HCT116 (cell line): ENCODE measurements at regions not wholly inside any gene's neighbourhood (a gene's known extent, or its start where the extent isn't known, plus 50 kb on each side); places are given as distances from the start of the nearest gene placed in this dataset.
A peak's percentile ranks its signal among the peaks of the same experiment; 100 is the strongest.

Experiments used
- ATAC-seq: fragments of 200-7000 bp; cut with Tn5 transposase; 2 replicates; pipeline ENCODE4 v1.9.1; 2020; ENCODE audit warnings: mild to moderate bottlenecking, moderate library complexity
- BruUV-seq: library from RNA; stranded (reverse); fragments of 400-500 nt; replicated peaks from 2 replicates; lab custom pipeline; 2021; lab: Mats Ljungman, UMichigan
- CTCF ChIA-PET: fragments of 300-600 bp; sonication (Branson Sonifier 250); formaldehyde crosslinking; loops from one replicate; lab custom pipeline; 2021; ENCODE audit warnings: antibody characterized with exemption; lab: Charles Lee
- POLR2A ChIA-PET: fragments of 300-600, 350-600 bp; sonication (Branson Sonifier 250); formaldehyde crosslinking; loops from one replicate; lab custom pipeline; 2021; ENCODE audit warnings: antibody characterized with exemption; lab: Charles Lee
- RAD21 ChIA-PET, 2 experiments: fragments of 300-600 bp; sonication (Branson Sonifier 250); formaldehyde crosslinking; loops; one replicate each; lab custom pipeline; 2023; ENCODE audit warnings: low total read pairs in 2 of 2; ENCODE audit not compliant: uncharacterized antibody in 2 of 2, unreplicated experiment in 2 of 2, low non-redundant PET in 1 of 2; lab: Charles Lee
- DNase-seq: peaks from one replicate; pipeline ENCODE4 v3.0.0-alpha.2; 2010; ENCODE audit warnings: low read depth, low spot score
- H2AFZ ChIP-seq: fragments of 200-600 bp; shearing (Covaris generic), sonication (generic); 2 replicates; pipeline ENCODE4 v1.6.1; 2017; ENCODE audit warnings: low read depth, mixed run types, mixed read lengths, antibody characterized with exemption, low read length; ENCODE audit not compliant: poor library complexity, severe bottlenecking
- H3K27ac ChIP-seq: 2 replicates; pipeline ENCODE4 v1.5.1; 2012; ENCODE audit warnings: low read depth, low read length
- H3K27me3 ChIP-seq: fragments of 200-600 bp; sonication (generic); 2 replicates; pipeline ENCODE4 v1.6.1; 2016; ENCODE audit warnings: mixed run types, low read length, mixed read lengths; ENCODE audit not compliant: insufficient read depth
- H3K36me3 ChIP-seq, 2 experiments: fragments of 200-500 bp in 1 of 2; fragments of 200-600 bp in 1 of 2; sonication (Bioruptor generic) in 1 of 2; sonication (generic) in 1 of 2; 2 replicates each; pipeline versions ENCODE4 v1.5.1 to v1.6.1; 2014 to 2016; ENCODE audit warnings: low read length in 2 of 2, inconsistent platforms in 1 of 2, mixed read lengths in 1 of 2, mixed run types in 1 of 2; ENCODE audit not compliant: insufficient read depth in 2 of 2, control insufficient read depth in 1 of 2
- H3K4me1 ChIP-seq, 2 experiments: fragments of 200-600 bp in 1 of 2; sonication (generic) in 1 of 2; 2 replicates each; pipeline versions ENCODE4 v1.5.1 to v1.6.1; 2012 to 2017; ENCODE audit warnings: low read length in 2 of 2, inconsistent platforms in 1 of 2, mild to moderate bottlenecking in 1 of 2, mixed read lengths in 1 of 2, mixed run types in 1 of 2, moderate library complexity in 1 of 2; ENCODE audit not compliant: insufficient read depth in 2 of 2, control insufficient read depth in 1 of 2
- H3K4me2 ChIP-seq: fragments of 200-600 bp; sonication (generic); 2 replicates; pipeline ENCODE4 v1.6.1; 2017; ENCODE audit warnings: mixed run types, low read length, mixed read lengths
- H3K4me3 ChIP-seq, 2 experiments: fragments of 200-600 bp in 1 of 2; sonication (generic) in 1 of 2; replicated peaks in 1 of 2; 2 replicates each; pipeline ENCODE4 v1.5.1; 2011 to 2016; ENCODE audit warnings: low read length in 2 of 2, control low read depth in 1 of 2, low read depth in 1 of 2, mild to moderate bottlenecking in 1 of 2, mixed read lengths in 1 of 2, mixed run types in 1 of 2
- H3K79me2 ChIP-seq: fragments of 200-600 bp; sonication (generic); 2 replicates; pipeline ENCODE4 v1.6.1; 2017; ENCODE audit warnings: mild to moderate bottlenecking, mixed run types, low read length, moderate library complexity, mixed read lengths; ENCODE audit not compliant: insufficient read depth
- H3K9ac ChIP-seq: fragments of 200-600 bp; sonication (generic); 2 replicates; pipeline ENCODE4 v1.6.1; 2016; ENCODE audit warnings: low read length, mixed read lengths
- H3K9me2 ChIP-seq: fragments of 200-600 bp; sonication (generic), shearing (Covaris generic); 2 replicates; pipeline ENCODE4 v1.6.1; 2017; ENCODE audit warnings: mixed run types, mild to moderate bottlenecking, moderate library complexity; ENCODE audit not compliant: insufficient read depth
- H3K9me3 ChIP-seq, 2 experiments: fragments of 200-500 bp in 1 of 2; fragments of 200-600 bp in 1 of 2; sonication (Bioruptor generic) in 1 of 2; sonication (generic) in 1 of 2; 2 replicates each; pipeline ENCODE4 v1.6.1; 2014 to 2017; ENCODE audit warnings: low read length in 2 of 2, mixed read lengths in 2 of 2, inconsistent platforms in 1 of 2, low read depth in 1 of 2, mild to moderate bottlenecking in 1 of 2, mixed run types in 1 of 2, moderate library complexity in 1 of 2; ENCODE audit not compliant: control insufficient read depth in 1 of 2, insufficient read depth in 1 of 2
- H4K20me1 ChIP-seq: fragments of 200-600 bp; sonication (generic), shearing (Covaris generic); 2 replicates; pipeline ENCODE4 v1.6.1; 2017; ENCODE audit warnings: mixed run types, mild to moderate bottlenecking, moderate library complexity; ENCODE audit not compliant: insufficient read depth
- EGR1 ChIP-seq: IDR thresholded peaks from 2 replicates; pipeline ENCODE4 v1.6.1; 2012; ENCODE audit warnings: low read depth
- ELF1 ChIP-seq: IDR thresholded peaks from 2 replicates; pipeline ENCODE4 v1.6.1; 2012; ENCODE audit warnings: low read depth, borderline replicate concordance
- EZH2 ChIP-seq: fragments of 200-600 bp; sonication (generic); IDR thresholded peaks from 2 replicates; pipeline ENCODE4 v1.6.1; 2017; ENCODE audit warnings: antibody characterized with exemption, mixed run types
- EZH2phosphoT487 ChIP-seq: fragments of 200-600 bp; IDR thresholded peaks from 2 replicates; pipeline ENCODE4 v1.6.1; 2018; ENCODE audit warnings: antibody characterized with exemption, borderline replicate concordance
- FOSL1 ChIP-seq: IDR thresholded peaks from 2 replicates; pipeline ENCODE4 v1.6.1; 2012; ENCODE audit warnings: low read depth
- JUND ChIP-seq: IDR thresholded peaks from 2 replicates; pipeline ENCODE4 v1.6.1; 2012
- POLR2A ChIP-seq: IDR thresholded peaks from 2 replicates; pipeline ENCODE4 v1.7.0; 2011; ENCODE audit warnings: borderline replicate concordance; ENCODE audit not compliant: insufficient read depth, insufficient read length; ENCODE audit errors: extremely low read depth
- POLR2AphosphoS5 ChIP-seq: IDR thresholded peaks from 2 replicates; pipeline ENCODE4 v1.6.1; 2011; ENCODE audit warnings: mild to moderate bottlenecking, low read depth, low read length, moderate library complexity
- RAD21 ChIP-seq: IDR thresholded peaks from 2 replicates; pipeline ENCODE4 v1.6.1; 2012; ENCODE audit warnings: low read depth, mild to moderate bottlenecking
- SIN3A ChIP-seq: IDR thresholded peaks from 2 replicates; pipeline ENCODE4 v1.6.1; 2012; ENCODE audit warnings: low read depth
- SP1 ChIP-seq: IDR thresholded peaks from 2 replicates; pipeline ENCODE4 v1.6.1; 2012; ENCODE audit warnings: low read depth
- SRF ChIP-seq: IDR thresholded peaks from 2 replicates; pipeline ENCODE4 v1.6.1; 2012; ENCODE audit warnings: low read depth
- TCF7L2 ChIP-seq: IDR thresholded peaks from 2 replicates; pipeline ENCODE4 v1.7.0; 2011; ENCODE audit warnings: borderline replicate concordance, inconsistent platforms; ENCODE audit not compliant: insufficient read depth, insufficient read length; ENCODE audit errors: extremely low read depth
- YY1 ChIP-seq: IDR thresholded peaks from 2 replicates; pipeline ENCODE4 v1.6.1; 2011; ENCODE audit warnings: low read length, low read depth, moderate library complexity, mild to moderate bottlenecking; ENCODE audit not compliant: insufficient replicate concordance; ENCODE audit errors: extremely low read depth
- ZFX ChIP-seq: fragments of 450-650 bp; IDR thresholded peaks from 2 replicates; pipeline ENCODE4 v1.6.1; 2017
- intact Hi-C: fragments of 100-400 bp; cut with micrococcal nuclease; formaldehyde crosslinking; loops from 2 replicates; pipeline ENCODE4 v1.10.0; 2022
- TF ChIP-seq, protein P1 (sequence below), 3 experiments: fragments of 200-600 bp in 1 of 3; sonication (generic) in 1 of 3; IDR thresholded peaks in 2 of 3; conservative IDR thresholded peaks in 1 of 3; 2 replicates each; pipeline ENCODE4 v1.5.1; 2012 to 2017; ENCODE audit warnings: low read depth in 2 of 3, low read length in 2 of 3, antibody characterized with exemption in 1 of 3, borderline replicate concordance in 1 of 3, control low read depth in 1 of 3, mild to moderate bottlenecking in 1 of 3, mixed read lengths in 1 of 3, mixed run types in 1 of 3, moderate library complexity in 1 of 3; ENCODE audit not compliant: insufficient read depth in 1 of 3
- TF ChIP-seq, protein P2 (sequence below): IDR thresholded peaks from 2 replicates; pipeline ENCODE4 v1.6.1; 2011; ENCODE audit warnings: mild to moderate bottlenecking, low read length, moderate library complexity; ENCODE audit not compliant: insufficient replicate concordance; ENCODE audit errors: extremely low read depth
- TF ChIP-seq, protein P3 (sequence below): IDR thresholded peaks from 2 replicates; pipeline ENCODE4 v1.6.1; 2012

DNA sequence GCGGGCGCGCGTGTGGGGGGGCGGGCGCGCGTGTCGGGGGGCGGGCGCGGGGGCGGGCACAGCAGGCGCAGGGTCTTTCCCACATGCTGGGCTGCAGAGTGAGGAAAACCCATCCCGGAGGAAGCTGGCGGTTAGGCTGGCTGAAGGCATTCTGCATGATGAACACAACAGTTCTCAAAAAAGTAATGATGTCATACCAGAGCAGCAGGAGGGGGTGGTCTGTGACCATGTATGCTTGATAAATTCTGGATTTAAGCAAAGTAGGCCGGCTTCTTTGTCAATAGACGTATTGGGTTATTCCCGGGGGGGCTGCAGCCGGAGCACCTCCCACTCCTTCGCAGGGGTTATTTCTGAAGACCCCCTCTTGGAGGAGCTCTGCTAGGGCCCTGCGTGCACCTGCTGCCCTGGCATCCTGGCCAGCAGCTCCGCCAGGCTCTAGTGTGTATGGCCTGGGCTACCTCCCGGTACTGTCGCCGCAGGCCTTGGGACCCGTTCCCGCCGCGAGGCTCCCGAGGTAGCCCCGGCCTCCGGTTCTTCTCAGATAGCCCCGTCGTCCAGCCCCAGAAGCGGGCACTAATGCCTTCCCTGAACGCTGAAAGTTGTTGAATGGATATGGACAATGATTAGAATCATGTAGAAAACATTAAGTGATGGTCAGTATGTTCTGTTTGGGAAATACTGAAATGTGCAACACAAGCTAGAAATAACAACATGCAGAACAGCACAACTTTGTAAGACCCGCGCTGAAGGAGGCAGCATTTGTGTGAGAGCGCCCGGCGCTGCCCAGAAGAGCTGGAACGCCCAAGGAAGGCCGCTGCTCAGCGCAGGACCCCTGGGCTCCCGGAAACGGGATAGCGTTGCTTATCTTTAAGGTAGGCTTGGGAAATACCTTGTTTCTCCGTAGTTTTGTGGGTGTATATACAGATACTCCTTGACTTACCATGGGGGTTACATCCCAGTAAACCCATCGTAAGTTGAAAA is 101.4 kb upstream of the RAB6C start:
- intact Hi-C loops = loop anchor here (5.0 kb wide), 1 partner anchor 454 kb away; no protein-coding TSS in a partner anchor
- RAD21 ChIA-PET = no interaction called here
- POLR2A ChIA-PET = no interaction called here

More for the DNA sequence above, 101.4 kb upstream of the RAB6C start:
- peak; percentile 53 for ATAC-seq
- BruUV-seq = no TSS peak
- no peak overlapping the region for H3K4me2 ChIP-seq
- H3K9me3 ChIP-seq = no peaks in the 10 kb centered on the region
- CTCF ChIA-PET = no interaction called here
- no peak for DNase-seq
- TF ChIP-seq POLR2A (no peak), ZFX (no peak), SP1 (no peak), JUND (no peak), POLR2AphosphoS5 (no peak), SRF (no peak), ELF1 (no peak), FOSL1 (no peak), EGR1 (no peak), SIN3A (no peak), YY1 (no peak), EZH2phosphoT487 (no peak), EZH2 (no peak), RAD21 (no peak), TCF7L2 (no peak)
- TF ChIP-seq, protein P1, sequence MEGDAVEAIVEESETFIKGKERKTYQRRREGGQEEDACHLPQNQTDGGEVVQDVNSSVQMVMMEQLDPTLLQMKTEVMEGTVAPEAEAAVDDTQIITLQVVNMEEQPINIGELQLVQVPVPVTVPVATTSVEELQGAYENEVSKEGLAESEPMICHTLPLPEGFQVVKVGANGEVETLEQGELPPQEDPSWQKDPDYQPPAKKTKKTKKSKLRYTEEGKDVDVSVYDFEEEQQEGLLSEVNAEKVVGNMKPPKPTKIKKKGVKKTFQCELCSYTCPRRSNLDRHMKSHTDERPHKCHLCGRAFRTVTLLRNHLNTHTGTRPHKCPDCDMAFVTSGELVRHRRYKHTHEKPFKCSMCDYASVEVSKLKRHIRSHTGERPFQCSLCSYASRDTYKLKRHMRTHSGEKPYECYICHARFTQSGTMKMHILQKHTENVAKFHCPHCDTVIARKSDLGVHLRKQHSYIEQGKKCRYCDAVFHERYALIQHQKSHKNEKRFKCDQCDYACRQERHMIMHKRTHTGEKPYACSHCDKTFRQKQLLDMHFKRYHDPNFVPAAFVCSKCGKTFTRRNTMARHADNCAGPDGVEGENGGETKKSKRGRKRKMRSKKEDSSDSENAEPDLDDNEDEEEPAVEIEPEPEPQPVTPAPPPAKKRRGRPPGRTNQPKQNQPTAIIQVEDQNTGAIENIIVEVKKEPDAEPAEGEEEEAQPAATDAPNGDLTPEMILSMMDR (IDR thresholded peaks at IDR 0.05 in 2 of 3, conservative IDR thresholded peaks at IDR 0.05 in 1 of 3; ENCODE audit: borderline replicate concordance in 1 of 3, insufficient read depth in 1 of 3, low read depth in 2 of 3, low read length in 2 of 3) = no peak
- TF ChIP-seq, protein P2, sequence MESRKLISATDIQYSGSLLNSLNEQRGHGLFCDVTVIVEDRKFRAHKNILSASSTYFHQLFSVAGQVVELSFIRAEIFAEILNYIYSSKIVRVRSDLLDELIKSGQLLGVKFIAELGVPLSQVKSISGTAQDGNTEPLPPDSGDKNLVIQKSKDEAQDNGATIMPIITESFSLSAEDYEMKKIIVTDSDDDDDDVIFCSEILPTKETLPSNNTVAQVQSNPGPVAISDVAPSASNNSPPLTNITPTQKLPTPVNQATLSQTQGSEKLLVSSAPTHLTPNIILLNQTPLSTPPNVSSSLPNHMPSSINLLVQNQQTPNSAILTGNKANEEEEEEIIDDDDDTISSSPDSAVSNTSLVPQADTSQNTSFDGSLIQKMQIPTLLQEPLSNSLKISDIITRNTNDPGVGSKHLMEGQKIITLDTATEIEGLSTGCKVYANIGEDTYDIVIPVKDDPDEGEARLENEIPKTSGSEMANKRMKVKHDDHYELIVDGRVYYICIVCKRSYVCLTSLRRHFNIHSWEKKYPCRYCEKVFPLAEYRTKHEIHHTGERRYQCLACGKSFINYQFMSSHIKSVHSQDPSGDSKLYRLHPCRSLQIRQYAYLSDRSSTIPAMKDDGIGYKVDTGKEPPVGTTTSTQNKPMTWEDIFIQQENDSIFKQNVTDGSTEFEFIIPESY = no peak
- TF ChIP-seq, protein P3, sequence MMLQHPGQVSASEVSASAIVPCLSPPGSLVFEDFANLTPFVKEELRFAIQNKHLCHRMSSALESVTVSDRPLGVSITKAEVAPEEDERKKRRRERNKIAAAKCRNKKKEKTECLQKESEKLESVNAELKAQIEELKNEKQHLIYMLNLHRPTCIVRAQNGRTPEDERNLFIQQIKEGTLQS = no peak
- TF ChIP-seq, all 23 proteins: peak for 0
- H3K27me3 ChIP-seq = no peaks in the 10 kb centered on the region
- H3K4me3 ChIP-seq = no peak overlapping the region
- no peaks in the 10 kb centered on the region for H3K9me2 ChIP-seq
- H3K79me2 ChIP-seq = no peaks in the 10 kb centered on the region
- no peaks in the 10 kb centered on the region for H4K20me1 ChIP-seq
- no peaks in the 10 kb centered on the region for H3K36me3 ChIP-seq
- H3K9ac ChIP-seq = no peak overlapping the region
- H2AFZ ChIP-seq = no peak overlapping the region
- H3K27ac ChIP-seq = no peak overlapping the region
- peaks cover 0 to 6% of the 10 kb centered on the region in 2 experiments; a peak in 2 of 4 replicates for H3K4me1 ChIP-seq
